GM20431 (cell line): ENCODE measurements at regions not wholly inside any gene's neighbourhood (a gene's known extent, or its start where the extent isn't known, plus 50 kb on each side); places are given as distances from the start of the nearest gene placed in this dataset.

Source experiments
- in situ Hi-C: fragments of 300-500 bp; cut with MseI, MboI; formaldehyde crosslinking; loops from one replicate; pipeline ENCODE4 v1.15.0; 2020; ENCODE audit warnings: low sequenced_read_pairs; ENCODE audit not compliant: unreplicated experiment

DNA sequence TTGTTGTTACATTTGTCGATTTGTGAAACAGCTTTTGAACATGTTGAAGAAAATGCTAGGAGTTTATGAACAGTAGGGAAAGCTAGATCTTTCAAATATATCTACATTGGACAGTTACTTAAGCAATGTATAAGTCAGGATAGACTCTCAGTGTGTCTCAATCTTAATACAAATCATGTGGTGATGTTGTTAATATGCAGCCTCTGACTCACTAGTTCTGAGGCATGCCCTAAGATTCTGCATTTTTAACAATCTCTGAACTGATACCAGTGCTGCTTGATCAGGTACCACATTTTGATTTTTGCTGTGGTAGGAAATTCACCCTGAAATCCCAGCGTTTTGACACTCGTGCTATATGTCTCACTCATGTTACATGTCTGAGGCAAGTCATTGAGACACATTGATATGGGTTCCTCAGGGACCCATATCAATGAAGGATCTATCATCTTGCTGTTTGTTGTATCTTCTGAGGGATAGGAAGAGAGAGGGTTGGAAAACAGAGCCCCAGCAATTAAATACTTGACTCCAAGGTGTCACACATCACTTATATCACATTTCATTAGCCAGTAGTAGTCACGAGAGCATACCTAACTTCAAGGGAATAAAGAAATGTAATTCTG, 597.9 kb downstream of the TAFA4 start:
- in situ Hi-C loops, result no loop called here

DNA sequence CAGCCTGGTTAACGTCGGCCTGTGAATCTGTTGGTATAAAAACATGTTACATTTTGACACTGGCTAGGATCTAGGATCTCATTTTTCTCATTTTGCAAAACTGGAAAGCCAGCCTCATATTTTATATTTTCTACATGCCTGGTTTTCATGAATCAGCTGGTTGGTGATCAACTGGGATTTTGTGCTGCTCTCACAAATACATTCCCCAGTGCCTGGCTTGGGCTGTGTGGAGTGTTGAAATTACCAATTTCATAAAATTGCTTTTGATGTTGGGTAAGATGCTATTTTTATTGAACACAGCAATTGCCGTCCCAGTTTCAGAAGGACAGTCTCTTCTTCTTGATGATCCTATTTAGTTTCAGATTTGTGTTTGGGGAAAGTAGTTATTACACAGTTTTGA, 604.3 kb downstream of the TAFA4 start:
- in situ Hi-C loops, result no loop called here

DNA sequence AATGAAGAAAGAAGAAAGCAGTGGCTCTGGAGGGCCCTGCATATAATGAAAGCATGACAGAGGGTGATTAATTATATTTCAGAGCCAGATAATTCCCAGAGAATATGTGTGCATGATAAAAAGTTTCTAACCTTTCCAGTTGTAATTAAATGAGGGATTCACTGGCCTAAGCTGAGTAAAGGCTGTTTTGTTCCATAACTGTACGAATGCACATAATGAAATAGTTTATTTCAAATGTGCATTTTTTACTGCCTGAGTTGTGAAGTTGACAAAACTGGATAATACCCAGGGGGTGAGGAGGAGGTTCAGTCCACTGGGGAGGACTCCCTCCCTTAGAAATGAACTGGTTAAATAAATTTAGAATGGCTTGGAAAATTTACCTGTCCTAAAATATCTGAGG, 616.4 kb downstream of the TAFA4 start:
- in situ Hi-C loops, result no loop called here

DNA sequence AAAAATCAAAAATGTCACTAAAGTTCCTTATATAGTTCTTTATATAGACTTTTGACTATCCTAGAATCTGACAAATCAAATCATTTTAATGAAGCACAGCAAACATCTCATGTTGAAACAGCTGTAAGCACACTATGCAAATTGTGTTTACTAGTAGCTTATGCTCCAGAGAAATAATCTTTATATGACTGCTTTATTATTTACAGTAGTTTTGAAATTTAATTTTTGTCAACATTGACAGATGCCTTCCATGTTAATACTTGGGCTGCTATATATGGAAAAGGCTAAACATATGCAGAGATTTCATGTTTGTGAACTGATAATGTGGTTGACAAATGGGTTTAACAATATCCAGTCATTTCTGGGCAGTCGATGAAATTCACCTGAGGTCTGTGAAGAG, 616.8 kb downstream of the TAFA4 start:
- in situ Hi-C loops, result no loop called here

DNA sequence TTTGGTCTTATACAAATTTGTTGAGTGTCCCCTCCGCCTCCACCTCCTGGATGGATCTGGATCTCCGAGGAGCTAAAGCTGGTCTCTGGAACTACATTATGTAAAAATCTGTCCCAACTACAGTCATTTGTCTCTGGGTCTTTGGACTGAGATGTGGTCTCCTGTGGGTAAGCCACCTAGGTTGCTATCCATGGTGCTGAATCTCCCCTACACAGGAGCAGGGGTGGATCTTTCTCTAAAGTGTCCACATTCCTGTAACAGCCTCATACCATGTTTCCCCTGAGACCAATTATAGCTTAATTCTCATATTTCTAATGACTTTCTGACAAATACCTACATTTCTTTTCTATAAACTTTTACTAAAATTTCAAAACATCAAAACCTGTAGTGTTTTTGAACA, 625.8 kb downstream of the TAFA4 start:
- in situ Hi-C loops, result no loop called here

DNA sequence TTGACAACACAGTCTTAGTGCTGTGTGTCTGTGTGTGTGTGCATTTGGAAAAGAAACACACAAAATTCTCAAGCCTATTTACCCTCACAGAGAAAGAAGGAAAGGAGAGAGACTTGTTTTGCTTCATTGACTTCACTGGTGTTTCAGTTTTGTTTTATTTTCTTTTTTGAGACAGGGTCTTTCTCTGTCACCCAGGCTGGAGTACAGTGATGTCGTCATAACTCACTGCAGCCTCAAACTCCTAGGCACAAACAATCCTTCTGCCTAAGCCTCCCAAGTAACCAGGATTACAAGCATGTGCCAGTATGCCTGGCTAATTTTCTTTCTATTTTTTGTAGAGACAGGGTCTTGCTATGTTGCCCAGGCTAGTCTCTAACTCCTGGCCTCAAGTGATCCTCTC, 636.9 kb downstream of the TAFA4 start:
- in situ Hi-C loops, result no loop called here

DNA sequence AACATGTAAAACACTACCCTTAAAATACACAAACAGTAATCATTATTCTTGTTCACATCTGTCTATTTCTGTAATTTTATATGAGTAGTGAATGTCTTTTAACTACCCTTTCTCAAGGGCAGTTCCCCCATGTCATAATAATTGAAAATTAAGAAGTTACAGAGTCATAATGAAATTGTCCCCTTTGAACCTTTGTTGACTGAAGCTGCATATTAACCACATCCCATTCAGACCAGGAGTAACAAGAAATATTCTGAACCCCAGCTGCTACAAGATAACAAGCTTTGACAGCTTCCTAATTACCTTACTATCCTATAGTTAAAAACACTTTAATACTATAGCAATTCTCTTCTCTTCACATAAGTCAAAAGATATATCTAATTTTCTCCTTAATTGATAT, 635.9 kb upstream of the SUCLG2 start:
- in situ Hi-C loops, result no loop called here

DNA sequence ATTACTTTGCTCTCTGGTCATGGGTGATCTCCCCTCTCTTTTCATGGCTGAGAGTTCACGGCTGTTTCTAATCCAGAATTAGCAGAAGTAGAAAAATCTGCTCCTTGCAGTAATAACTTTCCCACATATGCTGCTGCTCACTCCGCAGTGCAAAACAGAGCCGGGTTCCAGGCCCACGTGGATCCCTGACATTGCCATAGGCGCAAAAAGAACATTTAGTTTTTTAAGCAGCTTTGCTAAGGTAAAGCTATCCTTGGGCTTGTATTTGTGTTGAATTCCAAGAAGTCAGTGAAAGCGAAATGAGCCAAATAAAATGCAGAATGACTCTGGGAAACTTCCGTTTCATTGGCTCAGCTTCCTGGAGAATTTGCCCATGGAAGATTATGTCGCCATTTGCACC, 633.7 kb upstream of the SUCLG2 start:
- in situ Hi-C loops, result no loop called here

DNA sequence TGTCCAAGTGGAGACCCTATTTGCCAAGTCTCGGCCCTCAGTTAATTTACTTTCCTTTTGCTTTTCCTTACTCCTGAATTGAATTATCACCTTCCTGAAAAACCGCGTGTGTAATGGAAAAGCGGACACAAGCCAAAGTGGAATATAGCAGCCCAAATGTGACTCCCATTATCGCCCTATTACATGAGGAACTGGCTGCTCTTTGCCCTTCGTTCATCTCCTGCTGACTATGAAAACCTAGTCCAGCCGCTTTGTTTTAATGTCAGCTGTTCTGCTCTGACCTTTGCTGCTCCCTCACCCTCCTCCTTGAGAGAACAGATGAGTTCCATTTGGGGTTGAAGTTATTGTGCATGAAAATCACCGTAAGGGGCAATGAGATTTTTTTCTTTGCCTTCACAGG, 632.7 kb upstream of the SUCLG2 start:
- in situ Hi-C loops, result no loop called here

DNA sequence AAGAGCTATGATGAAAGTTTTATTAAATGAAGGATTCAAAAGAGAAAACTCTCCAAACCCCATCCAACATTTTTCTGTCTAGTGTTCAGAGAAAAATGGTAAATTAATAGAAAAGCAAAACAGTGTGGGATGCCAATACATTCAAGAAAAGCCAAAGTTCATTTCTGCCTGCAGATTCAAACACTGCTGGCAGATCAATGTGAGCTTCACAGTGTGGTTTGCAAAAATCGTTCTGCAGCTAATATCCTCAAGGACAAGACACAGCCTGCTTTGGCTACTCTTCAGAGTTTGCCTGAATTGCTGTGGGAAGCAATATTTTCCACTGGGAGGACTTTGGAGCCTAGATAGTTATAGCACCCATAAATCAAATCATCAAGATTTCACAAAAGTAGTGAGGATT, 619.9 kb upstream of the SUCLG2 start:
- in situ Hi-C loops, result no loop called here

DNA sequence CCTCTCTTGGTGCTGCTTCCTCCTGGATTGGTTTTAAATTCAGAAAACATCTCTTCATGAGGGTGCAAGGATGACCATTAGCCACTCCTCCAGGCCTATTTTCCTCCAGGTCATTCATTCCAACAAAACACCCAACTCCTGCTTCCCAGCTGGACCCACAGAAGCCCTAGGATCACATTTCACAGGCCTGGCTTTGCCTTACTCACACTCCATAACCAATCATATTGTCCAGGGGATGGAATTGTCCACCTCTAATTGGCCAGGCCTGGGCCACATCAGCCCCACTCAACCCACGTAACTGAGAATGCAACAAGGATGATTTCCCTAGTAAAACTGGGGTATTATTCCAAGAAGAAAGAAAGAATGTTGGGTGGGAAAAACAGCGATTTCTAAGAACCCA, 616.7 kb upstream of the SUCLG2 start:
- in situ Hi-C loops, result no loop called here

DNA sequence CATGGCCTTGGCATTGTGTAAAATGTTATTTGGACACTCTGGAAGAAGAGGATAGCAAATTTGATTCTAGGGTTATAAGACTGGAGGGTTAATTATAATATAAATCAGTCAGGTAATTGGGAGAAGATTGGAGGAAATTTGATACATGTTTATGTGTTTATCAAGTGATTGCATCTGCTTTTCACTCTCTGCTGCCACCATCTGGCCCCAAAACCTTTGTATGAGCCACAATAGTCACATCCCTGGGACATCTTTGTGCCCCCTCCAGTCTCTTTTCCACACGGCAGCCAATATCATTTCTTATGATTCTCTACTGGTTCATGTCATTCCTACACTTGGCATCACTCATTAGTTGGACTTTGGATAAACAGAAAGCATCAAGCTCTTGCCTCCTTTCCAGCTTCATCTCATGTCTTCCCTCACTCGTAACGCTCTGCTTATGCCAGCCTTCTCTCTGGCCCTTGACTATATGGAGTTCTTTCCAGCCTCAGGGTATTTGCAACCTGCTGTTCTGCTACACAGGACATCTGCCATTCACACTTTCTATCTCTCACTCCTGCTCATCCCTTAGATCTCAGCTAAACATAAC, 602.3 kb upstream of the SUCLG2 start:
- in situ Hi-C loops, result no loop called here

DNA sequence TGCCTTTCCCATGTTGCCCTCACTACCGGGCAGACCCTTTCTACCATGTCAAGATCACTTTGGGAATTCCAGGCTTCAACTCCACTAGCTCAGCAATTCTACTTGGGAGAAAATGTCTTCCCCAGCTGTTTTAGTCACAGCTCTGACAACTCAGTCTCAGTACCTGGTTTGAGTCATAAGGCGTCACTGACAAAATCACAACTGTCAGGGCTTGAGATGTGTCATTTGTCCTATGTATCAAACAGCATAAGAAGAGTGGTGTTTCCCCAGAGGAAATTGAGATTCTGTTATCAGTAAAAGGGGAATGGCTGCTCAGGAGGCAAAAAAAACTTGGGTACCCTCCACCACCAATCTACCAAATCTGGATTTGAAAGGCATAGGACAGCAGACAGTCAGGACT, 594.9 kb upstream of the SUCLG2 start:
- in situ Hi-C loops, result no loop called here

DNA sequence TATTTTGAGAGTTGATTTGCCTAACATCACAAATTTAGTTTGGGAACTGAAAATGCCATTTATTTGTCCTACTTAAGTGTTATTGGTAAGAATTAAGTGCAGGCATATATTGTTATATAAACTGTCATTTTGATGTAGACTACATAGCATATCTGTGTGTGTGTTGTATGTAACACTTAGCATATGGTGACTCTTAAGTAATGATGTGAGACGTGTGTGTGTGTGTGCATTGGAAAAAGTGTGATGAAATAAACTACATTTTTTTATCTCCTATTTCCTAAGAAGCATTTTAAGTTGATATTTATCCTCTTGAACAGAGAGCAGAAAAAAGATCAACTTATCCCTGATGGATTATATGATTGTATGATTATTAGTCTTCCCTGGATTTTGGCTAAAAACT, 588.2 kb upstream of the SUCLG2 start:
- in situ Hi-C loops, result no loop called here

DNA sequence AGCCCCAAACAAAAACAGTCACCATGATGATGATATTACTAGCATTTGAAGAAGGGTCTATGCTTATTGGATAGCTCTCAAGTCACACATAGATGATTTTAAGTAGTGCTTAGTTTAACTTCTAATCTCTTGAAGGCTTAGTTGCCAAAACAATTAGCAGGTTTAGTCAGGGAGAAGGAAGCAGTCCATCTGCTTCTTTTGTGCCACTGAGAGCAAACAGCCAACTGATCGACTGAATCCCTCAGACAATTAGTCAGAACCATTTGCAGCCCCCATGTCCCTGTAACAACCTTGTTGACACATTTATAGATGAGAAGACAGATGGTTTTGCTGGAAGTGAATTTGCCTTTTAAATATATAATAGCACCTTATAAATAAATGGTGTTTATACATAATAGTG, 585.1 kb upstream of the SUCLG2 start:
- in situ Hi-C loops, result no loop called here

DNA sequence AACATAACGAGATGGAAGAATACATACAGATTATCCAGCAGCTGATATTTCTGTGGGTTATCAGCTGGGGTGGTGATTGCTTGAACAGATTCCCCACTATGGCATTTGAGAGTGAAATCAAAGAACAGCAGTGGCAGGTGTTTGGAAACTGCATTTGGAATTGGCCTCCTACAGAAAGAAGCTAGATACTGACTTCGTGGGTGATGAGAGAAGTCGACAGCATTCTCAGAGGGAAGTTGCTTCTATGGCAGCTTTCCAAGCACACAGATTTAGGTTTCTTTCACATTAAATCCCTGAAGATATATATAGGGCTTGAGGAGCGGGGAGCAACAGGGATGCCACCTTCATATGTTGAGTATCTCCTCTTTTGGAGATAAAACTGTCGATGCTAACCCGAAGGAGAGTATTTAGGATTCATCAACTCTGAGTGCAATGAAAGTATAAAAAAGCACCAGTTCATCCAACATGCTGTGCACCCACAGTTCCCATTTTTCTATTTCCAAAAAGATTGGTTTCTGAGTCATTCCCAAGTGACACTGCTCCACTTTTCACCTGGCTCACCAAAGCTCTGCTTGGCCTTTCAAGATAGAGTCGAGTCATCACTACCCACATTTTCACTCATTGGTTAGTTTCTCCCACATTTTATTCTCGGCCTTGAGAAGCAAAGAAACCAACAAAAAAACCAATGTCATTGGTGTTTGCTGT, 579.8 kb upstream of the SUCLG2 start:
- in situ Hi-C loops, result no loop called here

DNA sequence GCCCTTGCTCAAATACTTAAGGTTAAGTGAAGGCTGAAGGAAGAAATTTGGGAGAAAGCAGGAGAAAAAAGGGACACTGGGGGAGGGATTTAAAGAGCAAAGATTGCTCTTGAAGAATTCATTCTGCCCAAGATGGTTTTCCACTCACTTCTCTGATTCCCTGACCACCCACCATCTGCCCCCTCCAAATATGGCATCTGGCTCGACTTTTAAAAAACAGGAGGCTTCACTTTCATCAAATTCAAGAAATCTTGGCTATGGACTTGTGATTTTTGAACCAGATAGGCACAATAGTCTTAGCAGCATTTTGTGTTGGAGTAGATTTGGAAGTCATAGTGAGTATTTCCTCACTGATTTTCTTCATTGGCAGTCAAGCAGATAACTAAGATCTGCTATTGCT, 574.4 kb upstream of the SUCLG2 start:
- in situ Hi-C loops, result no loop called here

DNA sequence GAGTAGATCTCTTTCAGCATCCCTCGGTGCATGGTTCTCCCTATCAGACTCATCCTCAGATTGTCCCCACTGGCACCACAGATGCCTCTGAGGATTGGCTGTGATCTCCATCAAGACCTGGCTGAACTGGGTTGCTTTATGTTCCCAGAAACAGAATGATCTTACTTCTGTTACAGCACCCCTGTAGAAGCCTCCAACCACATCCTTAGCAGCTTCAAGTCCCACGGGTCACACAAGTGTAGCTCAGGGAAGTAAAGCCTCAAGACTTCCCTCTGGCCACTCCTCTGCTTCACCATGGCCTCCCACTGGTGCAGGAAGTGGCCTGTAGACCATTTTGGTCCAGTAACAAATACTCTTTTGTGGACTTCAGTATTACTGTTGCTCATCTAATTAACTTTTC, 566.4 kb upstream of the SUCLG2 start:
- in situ Hi-C loops, result no loop called here

DNA sequence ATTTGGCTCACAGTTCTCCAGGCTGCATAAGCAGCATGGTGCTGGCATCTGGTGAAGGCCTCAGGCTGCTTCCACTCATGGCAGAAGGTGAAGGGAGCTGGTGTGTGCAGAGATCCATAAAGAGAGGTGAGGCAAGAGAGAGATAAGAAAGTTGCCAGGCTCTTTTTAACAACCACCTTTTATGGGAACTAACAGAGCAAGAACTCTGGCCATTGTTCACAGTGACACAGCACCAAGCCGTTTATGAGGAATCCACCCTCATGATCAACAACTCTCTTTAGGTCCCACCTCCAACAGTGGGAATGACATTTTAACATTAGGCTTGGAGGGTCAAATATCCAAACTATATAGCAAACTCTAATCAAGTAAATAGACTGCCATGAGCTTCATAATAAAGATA, 557.2 kb upstream of the SUCLG2 start:
- in situ Hi-C loops, result no loop called here

DNA sequence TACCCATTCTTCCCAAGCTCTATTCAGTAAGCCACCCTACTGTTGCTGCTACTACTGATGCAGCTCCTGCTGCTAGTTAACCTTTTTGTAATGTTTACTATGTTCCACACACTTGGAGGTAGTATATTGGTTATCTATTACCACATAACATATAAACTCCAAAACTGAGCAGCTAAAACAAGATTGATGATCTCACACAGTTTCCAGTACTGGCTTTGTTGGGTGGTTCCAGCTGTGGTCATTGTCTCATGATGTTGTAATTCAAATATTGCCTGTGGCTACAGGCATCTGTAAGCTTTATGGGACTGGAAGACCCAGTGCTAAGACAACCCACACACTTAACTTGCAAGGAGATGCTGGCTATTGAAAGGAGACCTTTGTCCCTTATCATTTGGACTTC, 556.2 kb upstream of the SUCLG2 start:
- in situ Hi-C loops, result no loop called here

DNA sequence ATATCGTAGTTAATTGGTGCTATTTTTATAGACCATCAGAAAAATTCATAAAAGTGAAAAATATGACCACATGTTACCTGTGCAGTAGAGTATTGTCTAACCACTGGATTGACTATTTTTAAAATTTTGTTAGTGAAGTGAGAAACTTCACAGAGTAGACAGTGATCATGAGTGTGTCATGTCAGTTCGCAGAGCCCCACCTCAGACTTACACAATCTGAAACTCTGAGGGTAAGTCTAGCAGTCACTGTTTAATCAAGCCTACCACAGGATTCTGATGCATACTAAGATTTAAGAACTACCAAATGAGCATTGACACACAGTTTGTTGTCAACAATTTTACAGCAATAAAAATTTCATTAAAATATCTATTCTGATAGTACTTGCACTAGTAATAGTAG, 552.9 kb upstream of the SUCLG2 start:
- in situ Hi-C loops, result no loop called here
